ENCODE measurements at regions not wholly inside any gene's neighbourhood (a gene's known extent, or its start where the extent isn't known, plus 50 kb on each side); places are given as distances from the start of the nearest gene placed in this dataset.

DNA sequence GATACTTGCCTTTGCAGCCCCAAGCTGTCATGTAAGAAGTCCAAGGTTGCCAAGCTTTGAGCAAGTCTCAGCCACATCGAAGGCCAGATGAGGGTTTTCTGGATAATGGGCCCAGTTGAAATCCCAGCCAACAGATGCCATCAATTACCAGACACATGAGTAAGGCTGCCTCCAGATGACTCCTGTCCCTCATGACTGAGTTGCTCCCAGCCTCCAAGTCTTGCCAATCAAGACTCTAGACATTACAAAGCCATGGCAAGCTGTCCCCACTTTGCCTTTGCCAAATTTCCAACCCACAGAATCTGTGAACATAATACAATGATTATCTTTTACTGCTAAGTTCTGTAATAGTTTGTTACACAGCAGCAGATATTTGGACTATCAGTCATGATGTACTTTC, 76.8 kb upstream of the ARMC2 start:
- Mint-ChIP-seq H3K27ac (no peak overlapping the region), H3K9me3 (peaks cover 4% of the 10 kb centered on the region; the same call in 1 of the 3 replicates), H3K4me1 (0 out of 3 replicates have a peak, but pooled peaks cover under 1% of the 10 kb centered on the region), H3K27me3 (ENCODE audit: insufficient read depth, low read depth, poor library complexity) (no peaks in the 10 kb centered on the region), H3K36me3 (ENCODE audit: low read depth) (no peaks in the 10 kb centered on the region), H3K4me3 (no peak overlapping the region)
- H3F3A ChIP-seq (replicated peaks; ENCODE audit: low read depth) = no peaks in the 10 kb centered on the region
- TF ChIP-seq, protein P1, sequence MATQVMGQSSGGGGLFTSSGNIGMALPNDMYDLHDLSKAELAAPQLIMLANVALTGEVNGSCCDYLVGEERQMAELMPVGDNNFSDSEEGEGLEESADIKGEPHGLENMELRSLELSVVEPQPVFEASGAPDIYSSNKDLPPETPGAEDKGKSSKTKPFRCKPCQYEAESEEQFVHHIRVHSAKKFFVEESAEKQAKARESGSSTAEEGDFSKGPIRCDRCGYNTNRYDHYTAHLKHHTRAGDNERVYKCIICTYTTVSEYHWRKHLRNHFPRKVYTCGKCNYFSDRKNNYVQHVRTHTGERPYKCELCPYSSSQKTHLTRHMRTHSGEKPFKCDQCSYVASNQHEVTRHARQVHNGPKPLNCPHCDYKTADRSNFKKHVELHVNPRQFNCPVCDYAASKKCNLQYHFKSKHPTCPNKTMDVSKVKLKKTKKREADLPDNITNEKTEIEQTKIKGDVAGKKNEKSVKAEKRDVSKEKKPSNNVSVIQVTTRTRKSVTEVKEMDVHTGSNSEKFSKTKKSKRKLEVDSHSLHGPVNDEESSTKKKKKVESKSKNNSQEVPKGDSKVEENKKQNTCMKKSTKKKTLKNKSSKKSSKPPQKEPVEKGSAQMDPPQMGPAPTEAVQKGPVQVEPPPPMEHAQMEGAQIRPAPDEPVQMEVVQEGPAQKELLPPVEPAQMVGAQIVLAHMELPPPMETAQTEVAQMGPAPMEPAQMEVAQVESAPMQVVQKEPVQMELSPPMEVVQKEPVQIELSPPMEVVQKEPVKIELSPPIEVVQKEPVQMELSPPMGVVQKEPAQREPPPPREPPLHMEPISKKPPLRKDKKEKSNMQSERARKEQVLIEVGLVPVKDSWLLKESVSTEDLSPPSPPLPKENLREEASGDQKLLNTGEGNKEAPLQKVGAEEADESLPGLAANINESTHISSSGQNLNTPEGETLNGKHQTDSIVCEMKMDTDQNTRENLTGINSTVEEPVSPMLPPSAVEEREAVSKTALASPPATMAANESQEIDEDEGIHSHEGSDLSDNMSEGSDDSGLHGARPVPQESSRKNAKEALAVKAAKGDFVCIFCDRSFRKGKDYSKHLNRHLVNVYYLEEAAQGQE (IDR thresholded peaks at IDR 0.05; ENCODE audit: unreplicated experiment) = no peak
- no peak for TF ChIP-seq EZH2 (IDR thresholded peaks at IDR 0.05; ENCODE audit: low read depth, unreplicated experiment)
- TF ChIP-seq ETS1 (IDR thresholded peaks at IDR 0.05) = no peak
- no peak for TF ChIP-seq STAT1 (IDR thresholded peaks at IDR 0.05; ENCODE audit: unreplicated experiment)
- no peak for TF ChIP-seq POLR2AphosphoS5 (IDR thresholded peaks at IDR 0.05; ENCODE audit: low read depth)
- TF ChIP-seq NANOG (IDR thresholded peaks at IDR 0.05; ENCODE audit: borderline replicate concordance) = no peak
- no peak for TF ChIP-seq EZH2phosphoT487 (IDR thresholded peaks at IDR 0.05; ENCODE audit: unreplicated experiment)
- no peak for TF ChIP-seq JUNB (IDR thresholded peaks at IDR 0.05; ENCODE audit: unreplicated experiment)
- no peak for TF ChIP-seq ZNF114 (CRISPR knock-in tag; IDR thresholded peaks at IDR 0.05)
- TF ChIP-seq CREB1 (CRISPR knock-in tag; IDR thresholded peaks at IDR 0.05; ENCODE audit: low read depth) = no peak
- TF ChIP-seq ZNF331 (CRISPR knock-in tag; IDR thresholded peaks at IDR 0.05; ENCODE audit: low read depth) = no peak
- no peak for TF ChIP-seq CTCF (conservative IDR thresholded peaks at IDR 0.05; ENCODE audit: low read depth in 2 of 2)
- TF ChIP-seq, protein P2, sequence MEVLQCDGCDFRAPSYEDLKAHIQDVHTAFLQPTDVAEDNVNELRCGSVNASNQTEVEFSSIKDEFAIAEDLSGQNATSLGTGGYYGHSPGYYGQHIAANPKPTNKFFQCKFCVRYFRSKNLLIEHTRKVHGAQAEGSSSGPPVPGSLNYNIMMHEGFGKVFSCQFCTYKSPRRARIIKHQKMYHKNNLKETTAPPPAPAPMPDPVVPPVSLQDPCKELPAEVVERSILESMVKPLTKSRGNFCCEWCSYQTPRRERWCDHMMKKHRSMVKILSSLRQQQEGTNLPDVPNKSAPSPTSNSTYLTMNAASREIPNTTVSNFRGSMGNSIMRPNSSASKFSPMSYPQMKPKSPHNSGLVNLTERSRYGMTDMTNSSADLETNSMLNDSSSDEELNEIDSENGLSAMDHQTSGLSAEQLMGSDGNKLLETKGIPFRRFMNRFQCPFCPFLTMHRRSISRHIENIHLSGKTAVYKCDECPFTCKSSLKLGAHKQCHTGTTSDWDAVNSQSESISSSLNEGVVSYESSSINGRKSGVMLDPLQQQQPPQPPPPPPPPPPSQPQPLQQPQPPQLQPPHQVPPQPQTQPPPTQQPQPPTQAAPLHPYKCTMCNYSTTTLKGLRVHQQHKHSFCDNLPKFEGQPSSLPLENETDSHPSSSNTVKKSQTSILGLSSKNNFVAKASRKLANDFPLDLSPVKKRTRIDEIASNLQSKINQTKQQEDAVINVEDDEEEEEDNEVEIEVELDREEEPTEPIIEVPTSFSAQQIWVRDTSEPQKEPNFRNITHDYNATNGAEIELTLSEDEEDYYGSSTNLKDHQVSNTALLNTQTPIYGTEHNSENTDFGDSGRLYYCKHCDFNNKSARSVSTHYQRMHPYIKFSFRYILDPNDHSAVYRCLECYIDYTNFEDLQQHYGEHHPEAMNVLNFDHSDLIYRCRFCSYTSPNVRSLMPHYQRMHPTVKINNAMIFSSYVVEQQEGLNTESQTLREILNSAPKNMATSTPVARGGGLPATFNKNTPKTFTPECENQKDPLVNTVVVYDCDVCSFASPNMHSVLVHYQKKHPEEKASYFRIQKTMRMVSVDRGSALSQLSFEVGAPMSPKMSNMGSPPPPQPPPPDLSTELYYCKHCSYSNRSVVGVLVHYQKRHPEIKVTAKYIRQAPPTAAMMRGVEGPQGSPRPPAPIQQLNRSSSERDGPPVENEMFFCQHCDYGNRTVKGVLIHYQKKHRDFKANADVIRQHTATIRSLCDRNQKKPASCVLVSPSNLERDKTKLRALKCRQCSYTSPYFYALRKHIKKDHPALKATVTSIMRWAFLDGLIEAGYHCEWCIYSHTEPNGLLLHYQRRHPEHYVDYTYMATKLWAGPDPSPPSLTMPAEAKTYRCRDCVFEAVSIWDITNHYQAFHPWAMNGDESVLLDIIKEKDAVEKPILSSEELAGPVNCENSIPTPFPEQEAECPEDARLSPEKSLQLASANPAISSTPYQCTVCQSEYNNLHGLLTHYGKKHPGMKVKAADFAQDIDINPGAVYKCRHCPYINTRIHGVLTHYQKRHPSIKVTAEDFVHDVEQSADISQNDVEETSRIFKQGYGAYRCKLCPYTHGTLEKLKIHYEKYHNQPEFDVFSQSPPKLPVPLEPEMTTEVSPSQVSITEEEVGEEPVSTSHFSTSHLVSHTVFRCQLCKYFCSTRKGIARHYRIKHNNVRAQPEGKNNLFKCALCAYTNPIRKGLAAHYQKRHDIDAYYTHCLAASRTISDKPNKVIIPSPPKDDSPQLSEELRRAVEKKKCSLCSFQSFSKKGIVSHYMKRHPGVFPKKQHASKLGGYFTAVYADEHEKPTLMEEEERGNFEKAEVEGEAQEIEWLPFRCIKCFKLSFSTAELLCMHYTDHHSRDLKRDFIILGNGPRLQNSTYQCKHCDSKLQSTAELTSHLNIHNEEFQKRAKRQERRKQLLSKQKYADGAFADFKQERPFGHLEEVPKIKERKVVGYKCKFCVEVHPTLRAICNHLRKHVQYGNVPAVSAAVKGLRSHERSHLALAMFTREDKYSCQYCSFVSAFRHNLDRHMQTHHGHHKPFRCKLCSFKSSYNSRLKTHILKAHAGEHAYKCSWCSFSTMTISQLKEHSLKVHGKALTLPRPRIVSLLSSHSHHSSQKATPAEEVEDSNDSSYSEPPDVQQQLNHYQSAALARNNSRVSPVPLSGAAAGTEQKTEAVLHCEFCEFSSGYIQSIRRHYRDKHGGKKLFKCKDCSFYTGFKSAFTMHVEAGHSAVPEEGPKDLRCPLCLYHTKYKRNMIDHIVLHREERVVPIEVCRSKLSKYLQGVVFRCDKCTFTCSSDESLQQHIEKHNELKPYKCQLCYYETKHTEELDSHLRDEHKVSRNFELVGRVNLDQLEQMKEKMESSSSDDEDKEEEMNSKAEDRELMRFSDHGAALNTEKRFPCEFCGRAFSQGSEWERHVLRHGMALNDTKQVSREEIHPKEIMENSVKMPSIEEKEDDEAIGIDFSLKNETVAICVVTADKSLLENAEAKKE (CRISPR knock-in tag; IDR thresholded peaks at IDR 0.05) = no peak
- H3K4me3 ChIP-seq = no peak overlapping the region
- no peak for ATAC-seq
- H4K20me1 ChIP-seq (replicated peaks; ENCODE audit: insufficient read depth) = no peaks in the 10 kb centered on the region
- no peak overlapping the region for H3K4me2 ChIP-seq
- H3K9me2 ChIP-seq (ENCODE audit: insufficient read depth) = 0 out of 2 replicates have a peak, but pooled peaks cover 3% of the 10 kb centered on the region
- peaks cover under 1% of the 10 kb centered on the region; the same call in 1 of the 2 replicates for H3K4me1 ChIP-seq (ENCODE audit: insufficient read depth)
- no peak for DNase-seq (ENCODE audit: low spot score)
- H3K36me3 ChIP-seq (ENCODE audit: insufficient read depth) = no peaks in the 10 kb centered on the region
- no peaks in the 10 kb centered on the region for H3K79me2 ChIP-seq (replicated peaks; ENCODE audit: insufficient read depth)
- H3K27me3 ChIP-seq (ENCODE audit: insufficient read depth) = no peaks in the 10 kb centered on the region
- no peak overlapping the region for H3K27ac ChIP-seq (ENCODE audit: low read depth)
- peak overlapping the region; percentile 3; the same call in 1 of the 2 replicates for H2AFZ ChIP-seq

Measured in GM23338 (cell line).